GM21367 (cell line): ENCODE measurements at regions not wholly inside any gene's neighbourhood (a gene's known extent, or its start where the extent isn't known, plus 50 kb on each side); places are given as distances from the start of the nearest gene placed in this dataset.

ENCODE experiments used
- ATAC-seq: cut with Tn5 transposase; IDR thresholded peaks from one replicate; pipeline ENCODE4 v1.9.1; 2021; ENCODE audit not compliant: unreplicated experiment

DNA sequence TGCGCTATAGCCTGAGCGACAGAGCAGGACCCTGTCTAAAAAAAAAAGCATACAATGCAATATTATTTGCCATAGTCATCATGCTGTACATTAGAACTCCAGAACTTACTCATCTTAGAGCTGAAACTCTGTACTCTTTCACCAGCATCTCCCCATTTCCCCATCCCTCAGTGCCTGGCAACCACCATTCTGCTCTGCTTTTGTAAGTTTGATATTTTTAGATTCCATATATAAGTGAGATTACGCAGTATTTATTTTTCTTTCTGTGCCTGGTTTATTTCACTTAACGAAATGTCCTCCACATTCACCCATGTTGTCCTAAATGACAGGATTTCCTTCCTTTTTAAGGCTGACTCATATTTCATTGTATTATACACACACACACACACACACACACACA is 121.8 kb downstream of the BBS10 start:
- no peak for ATAC-seq

DNA sequence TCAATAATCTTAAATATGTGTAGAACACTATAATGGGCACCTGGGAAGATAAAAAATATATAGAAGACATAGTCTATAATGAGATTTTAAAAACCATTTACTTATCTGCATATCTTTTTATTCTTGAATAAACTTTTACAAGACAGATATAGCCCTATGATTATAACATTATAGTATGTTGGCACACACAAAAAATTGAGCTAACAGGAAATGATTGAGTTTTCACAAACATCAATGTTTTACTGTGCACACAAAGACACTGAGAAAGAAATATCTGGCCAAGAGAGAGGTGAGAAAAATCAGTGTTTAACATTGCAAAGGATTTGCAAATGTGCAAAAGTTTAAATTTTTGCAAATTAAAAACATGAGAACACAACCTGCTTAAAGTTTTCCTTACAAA is 124.3 kb downstream of the BBS10 start:
- ATAC-seq, result no peak

DNA sequence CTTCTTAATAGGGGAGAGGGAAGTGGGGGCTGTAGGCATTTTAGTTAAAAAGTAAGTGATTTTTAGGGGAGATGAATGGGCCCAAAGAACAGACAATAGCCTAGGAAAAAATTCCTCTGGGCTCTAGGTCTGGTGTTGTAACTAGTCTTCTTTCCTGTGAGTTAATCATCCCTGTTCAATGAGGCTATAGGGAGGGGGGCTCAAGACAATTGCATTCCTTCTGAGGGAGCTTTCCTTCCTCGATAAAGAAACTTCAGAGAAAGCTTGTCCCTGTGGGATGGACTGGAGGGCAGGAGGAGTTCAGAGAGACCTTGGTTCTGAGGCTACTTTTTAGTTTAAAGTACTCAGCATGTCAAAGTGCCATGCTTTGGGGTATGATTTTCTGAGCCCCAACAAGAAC is 127.2 kb downstream of the BBS10 start:
- ATAC-seq, result no peak

DNA sequence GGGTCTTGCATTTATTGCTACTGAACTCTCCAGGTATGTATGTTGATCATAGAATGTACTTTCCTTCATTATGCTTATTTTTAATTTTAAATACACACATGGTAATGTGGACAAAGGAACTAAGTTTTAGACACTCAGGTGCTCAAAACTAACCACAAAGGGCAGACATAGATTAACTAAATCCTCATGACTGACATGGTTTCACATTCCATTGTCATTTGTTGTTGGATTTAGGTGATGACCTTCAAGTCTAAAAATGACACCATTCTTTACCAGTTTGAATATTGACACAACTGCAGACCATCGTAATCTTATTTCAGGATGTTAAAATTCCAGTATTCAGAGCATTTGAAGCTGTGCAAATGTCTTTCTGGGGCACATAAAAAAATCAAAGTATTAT is 128.4 kb downstream of the BBS10 start:
- ATAC-seq, result no peak

DNA sequence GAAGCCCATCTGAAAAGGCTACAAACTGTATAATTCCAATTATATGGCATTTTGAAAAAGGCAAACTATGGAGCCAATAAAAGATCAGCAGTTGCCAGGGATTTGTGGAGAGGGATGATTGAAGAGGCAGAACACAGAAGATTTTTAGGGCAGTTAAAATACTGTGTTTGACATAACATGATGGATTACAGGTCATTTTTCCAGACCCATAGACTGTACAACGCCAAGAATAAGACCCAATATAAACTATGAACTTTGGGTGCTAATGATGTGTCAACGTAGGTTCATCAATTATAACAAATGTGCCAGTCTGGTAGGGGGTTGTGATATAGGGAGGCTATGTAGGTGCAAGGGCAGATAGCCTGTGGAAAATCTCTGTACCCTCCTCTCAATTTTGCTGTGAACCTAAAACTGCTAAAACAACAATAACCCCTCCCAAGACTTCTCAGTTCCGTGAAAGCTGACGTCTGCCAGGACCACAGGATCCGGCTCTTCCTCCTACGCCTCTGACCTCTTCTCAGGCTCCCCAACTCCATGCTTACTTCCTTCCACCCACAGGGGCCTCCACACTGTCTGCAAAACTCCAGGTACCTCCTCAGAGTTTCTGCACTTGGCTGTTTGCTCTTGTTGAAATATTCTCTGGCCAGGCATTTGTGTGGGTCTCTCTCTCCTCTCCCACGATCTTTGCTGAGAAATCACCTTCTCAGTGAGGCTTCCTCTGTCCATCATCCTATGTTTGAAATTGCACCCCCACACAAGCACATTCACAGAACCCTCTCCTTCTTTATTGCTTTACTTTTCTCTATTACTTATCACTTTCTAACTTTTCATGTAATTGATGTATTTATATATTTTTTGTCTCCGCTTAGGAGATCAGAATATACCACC is 131.4 kb downstream of the BBS10 start:
- ATAC-seq, result no peak

DNA sequence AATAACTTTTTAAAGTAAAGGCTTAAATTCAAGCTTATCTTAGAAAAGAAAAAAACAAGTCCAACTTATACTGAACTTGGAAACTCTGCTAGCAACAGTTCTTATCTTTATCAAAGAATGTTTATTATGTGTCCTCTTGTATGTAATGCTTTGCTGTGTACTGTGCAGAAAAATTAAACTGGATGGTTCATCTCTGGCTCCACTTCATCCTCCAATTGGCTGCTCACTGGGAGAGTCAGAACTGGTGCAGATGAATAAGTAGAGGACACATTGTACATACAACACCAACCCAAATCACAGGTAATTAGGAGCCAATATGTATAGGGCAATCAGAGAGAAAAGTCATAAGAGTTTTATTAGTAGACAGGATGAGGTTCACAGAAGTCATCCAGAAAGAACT is 123.6 kb upstream of the NAP1L1 start:
- no peak for ATAC-seq

DNA sequence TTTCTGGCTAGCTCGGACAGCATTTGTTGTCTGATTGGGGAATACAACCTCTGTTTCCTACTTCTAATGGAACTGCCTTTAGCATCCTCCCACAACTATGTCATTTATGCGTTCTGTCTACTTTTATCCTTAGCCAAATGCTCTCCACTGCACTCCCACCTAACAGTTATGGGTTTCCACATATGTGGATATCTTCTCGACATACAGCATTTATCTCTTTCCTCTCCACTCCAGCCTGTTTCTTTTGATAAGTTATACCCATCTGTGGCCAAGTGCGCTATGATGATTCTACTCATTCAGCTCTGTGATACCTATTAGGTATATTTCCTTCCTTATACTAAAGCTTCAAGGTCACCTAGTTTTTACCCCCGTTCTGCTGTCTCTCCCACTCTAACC is 122.2 kb upstream of the NAP1L1 start:
- no peak for ATAC-seq

DNA sequence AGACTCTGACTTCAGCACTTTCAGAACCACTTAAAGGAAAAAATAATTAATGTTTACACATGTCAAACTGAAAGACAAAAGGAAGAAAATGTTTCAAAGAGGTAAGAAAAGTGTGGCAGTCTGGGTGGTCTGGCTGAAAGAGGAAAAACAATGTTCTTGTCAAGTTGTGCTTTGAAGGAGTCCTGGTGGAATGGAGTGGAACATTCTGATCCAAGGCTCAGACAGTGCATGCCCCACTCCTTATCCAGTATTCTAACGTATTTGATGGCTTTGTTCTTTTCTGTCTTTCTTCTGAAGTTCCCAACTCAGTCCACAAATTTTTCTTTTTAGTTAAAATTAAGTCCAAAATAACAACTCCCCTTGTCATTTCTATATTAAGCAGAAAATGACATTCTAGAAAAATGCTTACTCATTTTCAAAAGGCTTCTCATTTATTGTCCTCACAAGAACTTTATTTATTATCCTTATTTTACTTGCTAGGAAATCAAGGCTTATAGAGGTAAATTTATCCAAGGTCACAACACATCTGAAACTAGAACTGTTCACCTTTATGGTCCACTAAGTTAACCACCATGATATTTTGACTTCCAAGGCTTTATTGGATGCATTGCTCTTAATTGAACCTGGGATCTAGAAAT is 121.7 kb upstream of the NAP1L1 start:
- ATAC-seq, result no peak

DNA sequence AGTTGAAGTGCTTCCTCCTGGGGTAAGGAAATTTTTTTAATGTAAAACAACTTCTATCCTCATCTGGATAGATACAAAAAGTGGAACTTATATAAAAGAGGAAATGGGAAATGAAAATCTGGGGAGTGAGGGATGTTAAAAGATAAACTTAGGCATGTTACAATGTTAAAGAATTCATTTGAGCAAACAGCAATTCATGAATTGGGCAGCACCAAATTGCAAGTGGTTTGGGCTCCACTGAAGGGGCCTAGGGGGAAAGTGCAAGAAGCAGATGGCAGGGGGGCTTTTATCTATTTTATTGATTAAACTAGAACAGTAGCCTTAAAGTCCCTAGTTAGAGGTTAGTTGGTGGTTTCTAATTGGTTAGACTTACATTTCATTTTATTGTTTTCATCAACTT is 118.1 kb upstream of the NAP1L1 start:
- ATAC-seq, result no peak

DNA sequence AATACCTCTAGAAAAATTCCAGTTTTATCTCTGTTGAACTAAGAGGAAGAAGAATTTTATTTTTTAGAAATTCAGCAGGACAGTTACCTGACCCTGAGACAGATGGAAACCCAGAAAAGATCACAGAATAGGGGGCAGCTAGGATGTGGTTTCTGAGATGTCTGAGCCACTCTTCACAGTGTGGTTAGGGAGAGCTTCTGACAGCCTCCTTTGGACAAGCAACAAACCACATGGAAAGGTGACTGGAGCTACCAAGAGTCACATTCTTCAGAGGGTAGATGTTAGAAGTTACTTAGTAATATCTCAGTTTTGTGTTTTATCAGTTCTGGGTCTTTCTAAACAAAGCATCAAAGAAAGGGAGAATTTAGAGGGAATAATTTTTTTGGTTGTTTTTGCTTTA is 117.3 kb upstream of the NAP1L1 start:
- ATAC-seq, result no peak

DNA sequence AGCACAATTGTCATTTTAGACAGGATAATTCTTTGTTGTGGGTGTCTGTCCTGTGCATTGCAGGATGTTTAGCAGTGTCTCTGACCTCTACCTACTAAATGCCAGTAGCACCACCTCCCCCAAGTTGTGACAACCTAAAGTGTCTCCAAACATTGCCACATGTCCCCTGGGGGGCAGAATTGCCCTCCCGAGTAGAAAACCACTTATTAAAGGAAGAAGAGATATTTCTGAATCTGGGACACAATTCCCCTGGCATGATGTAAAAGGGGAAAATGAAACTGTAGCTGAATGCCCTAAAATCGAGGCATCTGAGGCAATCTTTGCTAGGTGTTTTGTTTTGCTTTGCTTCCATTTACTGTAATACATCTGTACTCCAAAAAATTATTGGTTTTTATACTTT is 116.8 kb upstream of the NAP1L1 start:
- no peak for ATAC-seq

DNA sequence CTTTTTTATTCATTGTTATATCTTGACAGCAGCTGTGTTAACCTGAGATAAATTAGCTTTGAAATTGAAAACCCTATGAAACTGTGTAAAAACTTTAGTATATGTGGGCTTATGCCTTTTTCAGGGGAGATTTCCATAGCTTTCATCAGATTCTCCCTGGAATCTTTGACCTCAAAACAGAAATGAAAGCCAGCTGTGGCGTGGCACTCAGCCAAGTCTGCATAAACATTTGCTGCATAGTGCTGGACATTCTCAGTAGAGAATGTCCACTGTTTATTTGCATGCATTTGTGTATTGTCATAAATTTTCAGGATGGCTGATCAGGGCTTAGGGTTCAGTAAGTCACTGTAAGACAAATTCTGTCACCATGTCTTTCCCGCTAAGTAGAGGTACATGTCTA is 115.3 kb upstream of the NAP1L1 start:
- ATAC-seq, result no peak

DNA sequence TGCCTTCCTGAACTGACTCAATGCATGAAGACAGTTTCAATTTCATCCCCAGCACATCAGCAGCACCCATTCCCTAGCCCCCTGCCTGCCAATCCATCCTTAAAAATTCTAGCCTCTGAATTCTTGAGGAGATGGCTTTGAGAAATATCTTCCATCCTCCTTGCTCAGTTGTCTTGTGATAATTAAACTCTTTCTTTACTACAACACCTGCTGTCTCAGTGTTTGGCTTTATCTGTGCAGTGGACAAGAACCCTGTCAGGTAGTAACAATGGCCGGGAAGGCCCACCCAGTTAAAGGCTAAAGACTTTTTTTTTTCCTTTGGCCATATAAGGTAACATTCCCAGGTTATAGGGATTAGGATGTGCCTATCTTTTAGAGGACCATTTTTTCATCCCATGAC is 114.4 kb upstream of the NAP1L1 start:
- ATAC-seq, result no peak

DNA sequence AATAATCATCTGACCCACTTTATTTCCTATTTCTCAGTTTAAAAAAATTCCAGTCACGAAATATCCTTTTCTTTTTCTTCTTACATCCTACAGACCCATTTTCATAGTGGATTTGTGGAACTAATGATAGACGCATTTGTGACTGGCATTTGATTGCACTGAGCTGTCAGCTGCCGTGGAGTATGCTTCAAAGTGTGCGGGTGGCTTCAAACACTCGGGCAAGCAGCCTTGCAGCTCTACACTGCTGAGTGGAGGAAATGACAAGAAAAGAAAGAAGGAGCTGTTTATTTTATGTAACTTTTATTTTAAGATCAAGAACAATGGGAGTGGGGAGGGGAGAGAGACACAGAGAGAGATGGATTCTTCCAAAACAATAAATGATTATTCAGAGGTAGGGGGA is 112.8 kb upstream of the NAP1L1 start:
- no peak for ATAC-seq

DNA sequence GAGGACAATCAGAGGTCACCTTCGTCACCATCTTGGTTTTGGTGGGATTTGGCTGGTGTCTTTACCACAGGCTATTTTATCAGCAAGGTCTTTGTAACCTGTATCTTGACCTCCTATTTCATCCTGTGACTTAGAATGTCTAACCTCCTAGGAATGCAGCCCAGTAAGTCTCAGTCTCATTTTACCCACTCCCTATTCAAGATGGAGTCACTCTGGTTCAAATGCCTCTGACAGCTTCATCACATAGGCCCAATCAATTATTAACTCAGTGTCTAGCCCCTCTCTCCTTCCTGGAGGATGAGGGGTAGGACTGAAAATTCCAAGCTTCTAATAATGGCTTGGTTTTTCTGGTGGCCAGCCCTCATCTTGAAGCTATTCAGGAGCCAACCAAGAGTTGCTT is 111.4 kb upstream of the NAP1L1 start:
- no peak for ATAC-seq

DNA sequence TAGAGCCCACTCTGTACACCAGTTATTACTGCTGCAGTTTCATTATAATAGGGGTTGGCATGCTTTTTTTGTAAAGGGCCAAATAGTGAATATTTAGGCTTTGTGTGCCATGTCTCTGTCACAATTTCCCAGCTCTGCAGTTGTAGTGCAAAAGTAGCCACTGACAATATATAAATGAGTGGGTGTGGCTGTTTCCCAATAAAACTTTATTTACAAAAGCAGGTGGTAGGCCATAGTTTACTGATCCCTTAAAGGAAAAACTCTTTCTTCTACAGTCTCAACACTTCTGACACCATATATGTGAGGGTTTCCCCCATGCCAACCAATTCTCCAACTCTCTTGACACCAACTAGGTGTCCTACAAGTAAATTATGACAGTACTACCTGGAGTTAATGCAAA is 110.2 kb upstream of the NAP1L1 start:
- no peak for ATAC-seq

DNA sequence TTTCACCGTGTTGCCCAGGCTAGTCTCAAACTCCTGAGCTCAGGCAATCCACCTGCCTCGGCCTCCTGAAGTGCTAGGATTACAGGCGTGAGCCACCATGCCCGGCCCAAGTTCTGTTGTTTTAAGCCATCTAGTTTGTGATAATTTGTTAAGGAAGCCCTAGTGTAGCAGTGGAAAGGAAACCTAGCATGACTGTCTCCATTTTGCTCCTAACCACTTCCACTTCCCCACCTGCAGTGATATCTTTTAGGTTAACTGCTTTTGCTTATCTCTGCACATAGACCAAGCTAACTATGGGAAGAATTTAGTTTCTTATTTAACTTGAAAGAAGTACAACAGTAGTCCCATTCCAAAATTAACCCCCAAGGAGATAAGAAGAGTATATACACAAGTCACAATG is 109.5 kb upstream of the NAP1L1 start:
- ATAC-seq, result no peak

DNA sequence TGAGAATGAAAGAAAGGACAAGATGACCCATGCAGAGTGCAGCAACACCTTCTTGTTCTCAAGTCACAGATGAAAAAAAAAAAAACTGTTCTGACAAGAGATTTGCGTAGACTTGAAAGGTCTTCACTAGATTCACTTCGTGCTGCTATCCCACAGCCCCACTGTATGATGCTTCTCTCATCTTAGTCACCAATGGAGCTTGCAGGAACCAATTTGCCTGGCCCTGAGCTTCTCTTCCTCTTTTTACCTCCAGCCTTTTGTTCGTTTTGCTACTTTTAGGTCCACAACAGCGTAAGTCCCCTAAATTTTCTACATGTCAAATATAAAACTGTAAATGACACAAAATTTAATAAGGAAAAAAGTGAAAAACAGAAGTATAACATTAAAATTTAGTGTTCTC is 107.9 kb upstream of the NAP1L1 start:
- no peak for ATAC-seq

DNA sequence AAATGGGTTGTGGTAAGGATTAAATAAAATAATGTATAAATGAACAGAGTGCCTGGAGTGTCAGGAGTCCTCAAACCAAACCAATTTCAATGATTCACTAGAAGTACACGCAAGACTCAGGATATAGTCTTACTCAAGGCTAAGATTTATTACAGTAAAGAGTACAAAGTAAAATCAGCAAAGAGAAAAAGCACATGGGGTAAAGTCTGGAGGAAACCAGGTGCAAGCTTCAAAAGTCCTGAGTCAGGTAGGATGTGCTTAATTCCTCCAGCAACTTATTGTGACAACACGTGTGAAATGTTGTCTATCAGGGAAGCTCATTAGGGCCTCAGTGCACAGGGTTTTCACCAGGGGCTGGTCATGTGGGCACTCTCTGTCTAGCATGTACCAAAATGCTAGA is 105.8 kb upstream of the NAP1L1 start:
- ATAC-seq, result no peak

DNA sequence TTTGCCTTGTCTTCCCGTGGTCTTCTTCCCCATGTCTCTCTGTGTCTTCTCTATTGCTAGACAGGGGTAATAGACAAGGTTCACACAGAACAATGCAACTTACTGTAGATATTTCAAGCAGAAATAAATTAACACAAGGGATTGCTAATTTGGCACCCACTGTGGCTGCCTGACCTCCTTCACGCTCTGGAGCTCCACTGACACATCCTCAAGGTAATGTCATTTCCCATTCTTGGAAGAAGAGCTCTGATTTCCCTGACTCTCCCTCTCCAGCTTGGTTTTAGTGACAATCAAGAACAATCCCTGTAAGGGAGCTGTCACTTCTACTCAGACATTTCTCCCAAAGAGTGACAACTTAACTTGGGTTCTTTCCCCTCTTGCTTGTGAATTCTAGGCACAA is 105.4 kb upstream of the NAP1L1 start:
- ATAC-seq, result no peak

DNA sequence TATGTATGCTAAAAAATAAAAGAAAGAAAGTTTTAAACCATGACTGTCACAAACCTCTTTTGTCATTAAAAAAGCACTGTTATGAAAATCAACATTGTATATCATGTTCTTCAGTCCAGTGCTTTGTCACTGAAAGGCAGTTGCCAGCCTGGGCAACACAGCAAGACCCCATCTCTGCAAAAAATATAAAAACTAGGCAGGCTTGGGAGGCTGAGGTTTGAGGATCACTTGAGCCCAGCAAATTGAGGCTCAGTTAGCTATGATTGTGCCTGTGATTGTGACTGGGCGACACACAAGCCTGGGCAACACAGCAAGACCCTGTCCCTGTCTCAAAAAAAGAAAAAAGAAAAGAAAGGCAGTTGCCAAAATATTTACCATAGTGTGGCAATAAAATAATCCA is 102.7 kb upstream of the NAP1L1 start:
- no peak for ATAC-seq

DNA sequence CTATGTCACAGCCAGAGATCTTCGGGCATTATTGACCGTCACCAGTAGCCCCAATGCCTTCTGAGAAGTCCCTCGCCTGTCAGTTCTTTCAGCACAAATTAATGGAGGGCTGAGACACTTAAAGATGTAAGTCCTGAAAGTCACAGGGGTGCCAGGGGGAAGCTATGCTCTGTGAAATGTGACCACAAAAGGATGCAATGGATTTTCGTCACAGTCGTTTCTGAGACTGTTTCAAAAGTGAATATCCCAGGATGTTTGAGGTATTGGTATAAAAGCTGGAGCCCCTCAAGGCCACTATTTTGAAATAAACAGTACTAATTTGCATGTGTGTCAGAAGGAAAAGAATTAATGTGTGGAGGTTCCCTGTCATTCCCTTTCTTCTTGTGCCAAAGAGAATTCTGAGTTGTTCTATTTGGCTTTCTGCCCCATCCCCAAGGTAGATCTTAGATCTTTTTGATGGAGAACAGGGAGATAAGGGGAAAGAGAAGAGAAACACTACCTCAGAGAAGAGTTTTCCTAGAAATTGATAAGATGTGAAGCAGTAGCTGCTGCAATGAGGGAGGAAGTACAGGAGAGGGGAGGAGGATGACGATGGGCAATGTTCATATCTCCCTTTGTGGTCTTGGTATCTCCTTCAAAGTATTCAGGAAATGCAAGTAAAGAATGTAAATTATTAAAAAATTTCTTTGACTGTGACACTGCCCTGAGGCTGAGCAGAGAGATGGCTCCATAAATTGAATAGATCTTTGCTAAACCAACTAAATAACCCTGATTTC is 101.8 kb upstream of the NAP1L1 start:
- ATAC-seq, result no peak
